ENCODE measurements at regions not wholly inside any gene's neighbourhood (a gene's known extent, or its start where the extent isn't known, plus 50 kb on each side); places are given as distances from the start of the nearest gene placed in this dataset.

GRCh38 chr9:86771941-86772634 is 175.2 kb downstream of the GAS1 start:
- no peaks in the 10 kb centered on the region for H3K27me3 Mint-ChIP-seq
- H3K9me3 Mint-ChIP-seq (ENCODE audit: low read depth) = no peaks in the 10 kb centered on the region
- no peak for ATAC-seq
- no peak for DNase-seq
- no peak overlapping the region for H3K27ac Mint-ChIP-seq
- H3K4me1 Mint-ChIP-seq = no peaks in the 10 kb centered on the region
- H3K36me3 Mint-ChIP-seq = no peaks in the 10 kb centered on the region
- CTCF ChIA-PET = no interaction called here
- no peak overlapping the region for H3K4me3 Mint-ChIP-seq

DNA sequence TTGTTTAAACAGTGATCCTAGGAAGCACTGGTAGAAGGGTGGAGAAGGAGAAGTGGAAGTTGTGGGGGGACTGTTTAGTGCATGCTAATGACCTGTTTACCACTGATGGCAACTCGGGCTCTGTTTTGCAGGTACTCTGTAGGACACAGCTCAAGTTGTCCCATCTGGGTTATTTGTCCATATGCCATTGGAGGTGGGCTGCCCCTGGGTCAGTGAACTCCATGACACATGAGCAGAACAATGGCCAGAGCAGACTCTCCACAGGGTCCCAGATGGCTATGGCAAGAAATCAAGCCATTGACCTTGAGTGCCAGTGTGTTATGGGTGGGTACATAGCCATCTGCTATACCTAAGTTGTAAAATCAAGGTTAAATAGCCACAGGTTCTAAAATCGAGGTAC is 175.9 kb downstream of the GAS1 start:
- Mint-ChIP-seq H3K36me3 (no peaks in the 10 kb centered on the region), H3K27ac (no peak overlapping the region), H3K27me3 (no peaks in the 10 kb centered on the region), H3K4me3 (no peak overlapping the region), H3K9me3 (ENCODE audit: low read depth) (no peaks in the 10 kb centered on the region), H3K4me1 (no peaks in the 10 kb centered on the region)
- CTCF ChIA-PET = no interaction called here
- no peak for ATAC-seq
- DNase-seq = no peak

GRCh38 chr9:86768709-86769108 is 178.6 kb downstream of the GAS1 start:
- Mint-ChIP-seq H3K27ac (no peak overlapping the region), H3K36me3 (no peaks in the 10 kb centered on the region), H3K4me3 (no peak overlapping the region), H3K9me3 (ENCODE audit: low read depth) (no peaks in the 10 kb centered on the region), H3K4me1 (no peaks in the 10 kb centered on the region), H3K27me3 (no peaks in the 10 kb centered on the region)
- CTCF ChIA-PET = no interaction called here
- ATAC-seq (no peak), DNase-seq (no peak)

- H3K27me3 Mint-ChIP-seq = no peaks in the 10 kb centered on the region
- CTCF ChIA-PET = no interaction called here
- H3K9me3 Mint-ChIP-seq (ENCODE audit: low read depth) = no peaks in the 10 kb centered on the region
- H3K4me3 Mint-ChIP-seq = no peak overlapping the region
- no peak for DNase-seq
- ATAC-seq = no peak
- H3K27ac Mint-ChIP-seq = no peak overlapping the region
- no peaks in the 10 kb centered on the region for H3K4me1 Mint-ChIP-seq
- no peaks in the 10 kb centered on the region for H3K36me3 Mint-ChIP-seq
Observed at GRCh38 chr9:86768020-86768419, 179.3 kb downstream of the GAS1 start.

- Mint-ChIP-seq H3K36me3 (no peaks in the 10 kb centered on the region), H3K9me3 (ENCODE audit: low read depth) (no peaks in the 10 kb centered on the region), H3K4me3 (no peak overlapping the region), H3K27me3 (no peaks in the 10 kb centered on the region), H3K27ac (no peak overlapping the region), H3K4me1 (no peaks in the 10 kb centered on the region)
- DNase-seq (no peak), ATAC-seq (no peak)
- CTCF ChIA-PET = no interaction called here
Observed at GRCh38 chr9:86767373-86767772, 179.9 kb downstream of the GAS1 start.

GRCh38 chr9:86766912-86767311 is 180.4 kb downstream of the GAS1 start:
- CTCF ChIA-PET = no interaction called here
- ATAC-seq (no peak), DNase-seq (no peak)
- H3K9me3 Mint-ChIP-seq (ENCODE audit: low read depth) = no peaks in the 10 kb centered on the region
- H3K4me1 Mint-ChIP-seq = no peaks in the 10 kb centered on the region
- no peak overlapping the region for H3K27ac Mint-ChIP-seq
- H3K36me3 Mint-ChIP-seq = no peaks in the 10 kb centered on the region
- H3K27me3 Mint-ChIP-seq = no peaks in the 10 kb centered on the region
- no peak overlapping the region for H3K4me3 Mint-ChIP-seq

DNA sequence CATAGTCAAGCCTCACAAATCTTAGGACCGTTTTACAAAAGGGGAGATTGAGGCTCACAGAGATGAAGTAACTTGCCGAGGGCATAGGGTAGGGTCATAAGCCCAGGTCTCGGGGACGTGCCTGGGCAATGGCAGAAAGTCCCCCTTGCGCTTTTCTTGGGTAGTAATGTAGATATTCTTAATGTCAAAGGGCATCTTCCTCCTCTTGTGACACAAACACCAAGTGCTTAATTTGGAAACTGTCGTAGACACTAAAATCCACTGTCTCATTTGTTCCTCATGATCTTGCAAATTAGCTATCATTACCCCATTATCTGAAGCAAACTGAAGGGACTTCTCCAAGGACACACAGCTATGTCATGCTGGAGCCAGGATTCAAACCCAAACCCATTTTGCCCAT is 180.8 kb downstream of the GAS1 start:
- H3K36me3 Mint-ChIP-seq = no peaks in the 10 kb centered on the region
- no peaks in the 10 kb centered on the region for H3K4me1 Mint-ChIP-seq
- ATAC-seq (no peak), DNase-seq (no peak)
- H3K4me3 Mint-ChIP-seq = no peak overlapping the region
- no peaks in the 10 kb centered on the region for H3K9me3 Mint-ChIP-seq (ENCODE audit: low read depth)
- CTCF ChIA-PET = no interaction called here
- H3K27me3 Mint-ChIP-seq = no peaks in the 10 kb centered on the region
- H3K27ac Mint-ChIP-seq = no peak overlapping the region

DNA sequence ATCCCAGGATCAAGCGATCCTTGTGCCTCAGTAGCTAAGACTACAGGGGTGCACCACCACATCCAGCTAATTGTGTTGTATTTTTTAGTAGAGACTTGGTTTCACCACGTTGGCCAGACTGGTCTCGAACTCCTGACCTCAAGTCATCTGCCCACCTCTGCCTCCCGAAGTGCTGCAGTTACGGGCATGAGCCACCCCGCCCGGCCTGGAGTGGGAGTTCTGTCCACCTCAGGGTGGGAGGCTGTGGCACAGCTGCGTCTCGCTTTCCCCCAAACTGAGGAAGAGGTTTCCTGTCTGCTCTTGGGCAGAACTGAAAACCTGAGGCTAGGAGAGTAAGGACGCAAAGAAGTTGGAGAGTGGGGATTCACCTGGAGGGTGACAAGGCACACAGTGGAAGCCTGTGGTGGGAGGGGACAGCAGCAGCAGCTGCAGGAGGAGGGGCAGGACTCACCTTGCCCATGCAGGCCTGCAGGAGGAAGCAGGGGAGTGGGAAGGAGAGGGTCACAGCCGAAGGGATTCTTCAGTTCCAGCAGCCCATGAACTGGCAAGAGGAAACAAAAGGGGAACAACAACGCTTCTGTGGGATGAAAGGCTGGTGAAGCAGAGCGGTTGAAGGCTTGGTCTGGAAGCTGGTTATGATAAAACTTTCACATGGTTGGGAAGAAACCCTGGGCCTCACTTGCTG is 181.4 kb downstream of the GAS1 start:
- no peak overlapping the region for H3K4me3 Mint-ChIP-seq
- DNase-seq (no peak), ATAC-seq (no peak)
- H3K27me3 Mint-ChIP-seq = no peaks in the 10 kb centered on the region
- CTCF ChIA-PET = no interaction called here
- H3K9me3 Mint-ChIP-seq (ENCODE audit: low read depth) = no peaks in the 10 kb centered on the region
- H3K36me3 Mint-ChIP-seq = no peaks in the 10 kb centered on the region
- H3K27ac Mint-ChIP-seq = no peak overlapping the region
- no peaks in the 10 kb centered on the region for H3K4me1 Mint-ChIP-seq

DNA sequence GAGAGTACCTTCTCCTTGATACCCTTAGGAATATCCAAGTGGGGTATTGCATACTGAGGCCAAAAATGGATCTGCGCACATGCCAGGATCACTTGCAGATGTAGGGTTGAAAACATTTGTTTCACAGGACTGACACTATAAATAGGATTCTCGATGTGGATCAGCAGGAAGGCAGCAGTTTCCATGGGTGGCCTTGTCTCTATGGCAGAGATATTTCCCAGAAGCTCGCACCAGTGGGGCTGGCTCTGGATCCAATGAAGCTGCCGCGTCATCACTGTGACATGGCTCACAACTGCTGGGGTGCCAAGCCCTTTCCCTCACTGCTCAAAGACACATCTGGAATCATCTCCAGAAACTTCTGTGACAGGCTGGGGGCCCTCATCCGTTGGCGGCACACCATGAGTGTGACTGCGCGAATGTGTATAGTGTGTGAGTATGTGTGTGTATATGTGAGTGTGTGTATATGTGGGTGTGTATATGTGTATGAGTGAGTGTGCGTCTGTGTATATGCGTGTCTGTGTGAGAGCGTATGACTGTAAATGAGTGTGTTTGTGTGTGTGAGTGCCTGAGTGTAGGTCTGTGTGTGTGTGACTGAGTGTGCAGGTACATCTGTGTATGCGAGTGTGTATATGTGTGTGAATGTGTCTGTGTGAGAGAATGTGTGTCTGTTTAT is 182.5 kb downstream of the GAS1 start:
- no peak for ATAC-seq
- Mint-ChIP-seq H3K27ac (no peak overlapping the region), H3K27me3 (no peaks in the 10 kb centered on the region), H3K9me3 (ENCODE audit: low read depth) (no peaks in the 10 kb centered on the region), H3K4me3 (no peak overlapping the region), H3K4me1 (no peaks in the 10 kb centered on the region), H3K36me3 (no peaks in the 10 kb centered on the region)
- CTCF ChIA-PET = no interaction called here
- DNase-seq = no peak

- H3K36me3 Mint-ChIP-seq = no peaks in the 10 kb centered on the region
- no peaks in the 10 kb centered on the region for H3K9me3 Mint-ChIP-seq (ENCODE audit: low read depth)
- CTCF ChIA-PET = no interaction called here
- H3K4me3 Mint-ChIP-seq = no peak overlapping the region
- H3K4me1 Mint-ChIP-seq = no peaks in the 10 kb centered on the region
- ATAC-seq (no peak), DNase-seq (no peak)
- no peak overlapping the region for H3K27ac Mint-ChIP-seq
- H3K27me3 Mint-ChIP-seq = no peaks in the 10 kb centered on the region
Observed at GRCh38 chr9:86764221-86764624, 183.1 kb downstream of the GAS1 start.

- Mint-ChIP-seq H3K4me1 (no peaks in the 10 kb centered on the region), H3K9me3 (ENCODE audit: low read depth) (no peaks in the 10 kb centered on the region), H3K27ac (no peak overlapping the region), H3K4me3 (no peak overlapping the region), H3K36me3 (no peaks in the 10 kb centered on the region), H3K27me3 (no peaks in the 10 kb centered on the region)
- DNase-seq (no peak), ATAC-seq (no peak)
- CTCF ChIA-PET = no interaction called here
Observed at GRCh38 chr9:86763791-86764190, 183.5 kb downstream of the GAS1 start.

DNA sequence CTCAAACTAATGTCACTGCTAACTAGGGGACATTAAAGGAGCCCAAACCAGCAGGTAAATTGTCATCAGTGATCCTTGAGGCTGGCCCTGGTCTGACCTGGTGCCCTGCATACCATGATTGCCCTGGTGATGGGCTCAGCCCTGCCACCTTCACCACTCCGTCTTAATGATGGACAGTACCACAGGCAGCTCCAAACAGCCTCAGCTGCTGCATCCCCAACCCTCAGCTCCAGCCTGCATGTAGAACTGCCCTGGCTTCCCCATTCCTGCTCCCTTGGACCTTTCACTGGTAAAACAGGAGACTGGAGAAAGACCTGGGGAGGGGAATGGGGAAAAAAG is 190.0 kb downstream of the GAS1 start:
- CTCF ChIA-PET = no interaction called here
- DNase-seq = no peak
- peaks cover 2% of the 10 kb centered on the region for H3K27me3 Mint-ChIP-seq
- H3K36me3 Mint-ChIP-seq = no peaks in the 10 kb centered on the region
- ATAC-seq = no peak
- no peak overlapping the region for H3K27ac Mint-ChIP-seq
- H3K4me3 Mint-ChIP-seq = no peak overlapping the region
- H3K4me1 Mint-ChIP-seq = no peaks in the 10 kb centered on the region
- no peaks in the 10 kb centered on the region for H3K9me3 Mint-ChIP-seq (ENCODE audit: low read depth)

GRCh38 chr9:86756576-86757381 is 190.5 kb downstream of the GAS1 start:
- Mint-ChIP-seq H3K9me3 (ENCODE audit: low read depth) (no peaks in the 10 kb centered on the region), H3K4me1 (no peaks in the 10 kb centered on the region), H3K27me3 (peaks cover 2% of the 10 kb centered on the region), H3K27ac (no peak overlapping the region), H3K36me3 (no peaks in the 10 kb centered on the region), H3K4me3 (no peak overlapping the region)
- CTCF ChIA-PET = no interaction called here
- no peak for ATAC-seq
- DNase-seq = no peak

DNA sequence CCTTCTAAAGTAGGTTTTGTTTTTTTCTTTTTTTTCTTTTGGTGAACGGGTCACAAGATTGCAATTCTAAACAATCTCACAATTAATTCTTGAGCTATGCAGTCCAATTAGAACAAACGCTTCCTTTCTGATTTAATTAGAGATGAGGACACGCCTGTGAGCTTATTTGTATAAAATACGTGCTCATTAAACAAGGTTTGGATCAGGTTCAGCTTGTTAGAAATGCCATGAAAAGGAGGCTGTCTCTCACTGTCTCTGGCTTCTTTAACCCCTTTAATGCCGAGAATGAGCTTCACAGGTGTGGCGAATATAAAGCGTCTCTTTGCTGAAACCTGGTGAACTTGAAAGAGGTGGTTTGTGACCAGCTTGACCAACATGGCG is 191.8 kb downstream of the GAS1 start:
- no peaks in the 10 kb centered on the region for H3K36me3 Mint-ChIP-seq
- DNase-seq (no peak), ATAC-seq (no peak)
- no peak overlapping the region for H3K4me3 Mint-ChIP-seq
- H3K27me3 Mint-ChIP-seq = peaks cover 2% of the 10 kb centered on the region
- no peaks in the 10 kb centered on the region for H3K9me3 Mint-ChIP-seq (ENCODE audit: low read depth)
- CTCF ChIA-PET = no interaction called here
- H3K27ac Mint-ChIP-seq = no peak overlapping the region
- no peaks in the 10 kb centered on the region for H3K4me1 Mint-ChIP-seq

Measured in activated CD8-positive, alpha-beta memory T cell treated with anti-CD3 and anti-CD28 coated beads, Interleukin-2, amount 10 ng/mL, durations not matched to agents 7 days and 5 days (primary cell).